ENCODE measurements at regions not wholly inside any gene's neighbourhood (a gene's known extent, or its start where the extent isn't known, plus 50 kb on each side); places are given as distances from the start of the nearest gene placed in this dataset.

GRCh38 chr13:55554741-55555140 is 1586.0 kb upstream of the PRR20A start (continued):
- no peak for TF ChIP-seq POLR2A (IDR thresholded peaks at IDR 0.05; ENCODE audit: control extremely low read depth in 1 of 2, low read depth in 2 of 2, low read length in 2 of 2)
- no peak for TF ChIP-seq KDM5A (IDR thresholded peaks at IDR 0.05; ENCODE audit: low read length)
- no peak for TF ChIP-seq CBX8 (IDR thresholded peaks at IDR 0.05; ENCODE audit: borderline replicate concordance, low read depth, low read length)
- no peak for TF ChIP-seq CEBPB (IDR thresholded peaks at IDR 0.05; ENCODE audit: low read depth, low read length)
- no peak for TF ChIP-seq CREB1 (IDR thresholded peaks at IDR 0.05)
- TF ChIP-seq TAF7 (optimal IDR thresholded peaks at IDR 0.05; ENCODE audit: borderline replicate concordance, low read depth, low read length): no peak
- no peak for TF ChIP-seq TAF1 (IDR thresholded peaks at IDR 0.05; ENCODE audit: low read depth, low read length)

Measured in H1 (cell line).